ENCODE measurements at regions not wholly inside any gene's neighbourhood (a gene's known extent, or its start where the extent isn't known, plus 50 kb on each side); places are given as distances from the start of the nearest gene placed in this dataset.

DNA sequence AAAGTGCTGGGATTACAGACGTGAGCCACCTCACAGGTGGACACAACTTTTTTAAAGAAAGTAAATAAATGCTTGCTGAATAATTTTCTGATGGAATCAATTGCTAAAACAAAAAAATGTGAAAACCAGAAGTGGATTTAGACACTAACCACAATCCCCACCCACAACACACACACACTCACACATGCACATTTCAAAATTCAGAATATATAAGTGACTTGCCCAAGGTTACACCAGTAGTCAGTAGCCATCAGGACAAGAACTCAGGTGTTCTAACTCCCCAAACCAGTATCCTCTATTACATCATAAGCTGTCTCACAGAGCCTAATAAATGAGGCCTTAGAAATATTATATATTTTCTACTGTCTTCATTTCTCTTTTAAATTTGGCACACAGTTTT is 1923.6 kb upstream of the PIK3C3 start:
- Histone ChIP-seq H3K36me3 (no peaks in the 10 kb centered on the region), H3K27me3 (no peaks in the 10 kb centered on the region), H3K9me3 (no peaks in the 10 kb centered on the region), H3K4me1 (ENCODE audit: insufficient read depth) (no peaks in the 10 kb centered on the region), H3K4me3 (no peak overlapping the region), H3K27ac (no peak overlapping the region)
- 53 to 71% (median 56%) methylated on average over 1 of the region's 1 CpG for WGBS, 3 donors
- intact Hi-C loops (cut with DNase I) = no loop called here
- no peak for DNase-seq
- TF ChIP-seq POLR2A (IDR thresholded peaks at IDR 0.05) (no peak), EP300 (IDR thresholded peaks at IDR 0.05) (no peak)
- TF ChIP-seq, protein P1, sequence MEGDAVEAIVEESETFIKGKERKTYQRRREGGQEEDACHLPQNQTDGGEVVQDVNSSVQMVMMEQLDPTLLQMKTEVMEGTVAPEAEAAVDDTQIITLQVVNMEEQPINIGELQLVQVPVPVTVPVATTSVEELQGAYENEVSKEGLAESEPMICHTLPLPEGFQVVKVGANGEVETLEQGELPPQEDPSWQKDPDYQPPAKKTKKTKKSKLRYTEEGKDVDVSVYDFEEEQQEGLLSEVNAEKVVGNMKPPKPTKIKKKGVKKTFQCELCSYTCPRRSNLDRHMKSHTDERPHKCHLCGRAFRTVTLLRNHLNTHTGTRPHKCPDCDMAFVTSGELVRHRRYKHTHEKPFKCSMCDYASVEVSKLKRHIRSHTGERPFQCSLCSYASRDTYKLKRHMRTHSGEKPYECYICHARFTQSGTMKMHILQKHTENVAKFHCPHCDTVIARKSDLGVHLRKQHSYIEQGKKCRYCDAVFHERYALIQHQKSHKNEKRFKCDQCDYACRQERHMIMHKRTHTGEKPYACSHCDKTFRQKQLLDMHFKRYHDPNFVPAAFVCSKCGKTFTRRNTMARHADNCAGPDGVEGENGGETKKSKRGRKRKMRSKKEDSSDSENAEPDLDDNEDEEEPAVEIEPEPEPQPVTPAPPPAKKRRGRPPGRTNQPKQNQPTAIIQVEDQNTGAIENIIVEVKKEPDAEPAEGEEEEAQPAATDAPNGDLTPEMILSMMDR (IDR thresholded peaks at IDR 0.05) = no peak

DNA sequence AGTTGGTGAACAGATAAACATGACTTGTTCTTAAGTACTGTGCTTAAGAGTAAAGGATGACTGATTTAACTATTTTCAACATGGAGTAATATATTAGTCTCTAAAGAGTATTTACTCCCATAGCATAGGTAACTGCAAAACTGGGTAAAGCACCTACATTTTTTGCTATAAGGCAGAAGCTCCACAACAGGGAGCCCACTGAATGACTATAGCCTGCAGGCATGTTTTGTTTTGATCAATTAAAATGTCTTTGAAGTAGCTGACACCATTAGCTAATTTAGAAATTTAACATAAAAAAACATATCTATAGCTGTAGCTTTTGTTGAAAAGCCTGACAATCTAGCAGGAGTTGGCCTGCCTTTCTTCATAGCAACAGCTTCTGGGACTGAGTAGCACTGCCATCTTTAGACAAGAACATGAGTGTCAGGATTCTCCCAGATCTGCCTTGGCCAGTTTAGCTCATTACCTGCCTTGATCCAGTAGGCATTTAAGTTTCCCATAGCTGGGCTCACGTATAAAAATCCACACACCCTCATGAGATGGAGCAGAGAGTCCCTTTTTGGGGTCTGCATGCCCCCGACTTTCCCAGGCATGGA is 1935.1 kb upstream of the PIK3C3 start:
- intact Hi-C loops (cut with DNase I) = loop anchor here in 1 of 4 donors (10.0 kb wide), 1 partner anchor 665 kb away; no protein-coding TSS in a partner anchor
- no peaks in the 10 kb centered on the region for H3K9me3 ChIP-seq
- H3K36me3 ChIP-seq = no peaks in the 10 kb centered on the region
- H3K4me1 ChIP-seq (ENCODE audit: insufficient read depth) = no peaks in the 10 kb centered on the region
- H3K27me3 ChIP-seq = no peaks in the 10 kb centered on the region
- H3K4me3 ChIP-seq = no peak overlapping the region
- DNase-seq = no peak
- no peak overlapping the region for H3K27ac ChIP-seq
- no peak for TF ChIP-seq POLR2A (IDR thresholded peaks at IDR 0.05)
- no peak for TF ChIP-seq EP300 (IDR thresholded peaks at IDR 0.05)
- TF ChIP-seq, protein P1 (IDR thresholded peaks at IDR 0.05) = no peak
- 86 to 96% (median 87%) methylated on average over 2 of the region's 2 CpGs for WGBS, 3 donors

DNA sequence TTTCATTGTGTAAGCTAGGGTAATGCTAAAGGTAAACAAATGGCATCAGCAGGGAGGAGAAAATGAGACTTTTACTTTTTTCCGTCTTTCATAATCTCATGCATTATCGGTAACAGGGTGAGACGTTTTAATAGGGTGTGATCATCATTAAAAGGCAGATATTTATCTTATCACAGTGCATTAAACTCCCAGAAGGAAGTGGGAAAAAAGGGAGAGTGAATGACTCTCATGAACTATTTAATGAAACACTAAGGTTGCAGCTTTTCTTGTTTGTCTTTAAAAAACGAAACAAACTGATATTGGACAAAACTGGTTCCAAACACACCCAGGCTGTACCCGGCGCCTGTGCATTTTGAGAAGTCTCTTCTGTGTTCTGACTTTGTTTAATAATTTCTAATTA is 1936.8 kb upstream of the PIK3C3 start:
- Histone ChIP-seq H3K4me3 (no peak overlapping the region), H3K9me3 (no peaks in the 10 kb centered on the region), H3K27ac (no peak overlapping the region), H3K36me3 (no peaks in the 10 kb centered on the region), H3K4me1 (ENCODE audit: insufficient read depth) (no peaks in the 10 kb centered on the region), H3K27me3 (no peaks in the 10 kb centered on the region)
- DNase-seq = no peak
- intact Hi-C loops (cut with DNase I) = no loop called here
- TF ChIP-seq POLR2A (IDR thresholded peaks at IDR 0.05) (no peak), EP300 (IDR thresholded peaks at IDR 0.05) (no peak)
- TF ChIP-seq, protein P1 (IDR thresholded peaks at IDR 0.05) = no peak
- 8 to 33% (median 8%) methylated on average over 6 of the region's 6 CpGs for WGBS, 3 donors

DNA sequence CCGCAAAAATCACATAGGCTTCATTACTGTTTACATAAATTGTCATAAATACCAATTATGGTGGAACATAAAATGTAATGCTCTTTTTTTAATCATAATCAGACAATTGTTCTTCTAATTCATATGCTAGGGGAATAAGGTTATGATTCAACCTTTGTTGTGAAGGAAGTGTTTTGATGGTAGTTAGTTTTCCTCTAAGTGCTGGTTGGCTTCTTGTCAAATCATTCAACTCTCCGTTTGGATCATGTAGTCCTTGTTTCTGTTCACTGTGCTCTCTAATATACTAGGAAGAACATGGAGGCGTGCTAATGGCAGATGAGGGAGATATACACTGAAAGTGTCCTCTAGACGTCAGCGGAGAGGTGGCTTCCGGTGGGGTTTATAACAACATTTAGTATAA is 1938.0 kb upstream of the PIK3C3 start:
- Histone ChIP-seq H3K36me3 (no peaks in the 10 kb centered on the region), H3K27me3 (no peaks in the 10 kb centered on the region), H3K27ac (no peak overlapping the region), H3K4me3 (no peak overlapping the region), H3K4me1 (ENCODE audit: insufficient read depth) (no peaks in the 10 kb centered on the region), H3K9me3 (no peaks in the 10 kb centered on the region)
- DNase-seq = no peak
- no peak for TF ChIP-seq POLR2A (IDR thresholded peaks at IDR 0.05)
- TF ChIP-seq EP300 (IDR thresholded peaks at IDR 0.05) = no peak
- TF ChIP-seq, protein P1 (IDR thresholded peaks at IDR 0.05) = no peak
- WGBS, 3 donors = 80 to 85% (median 84%) methylated on average over 6 of the region's 6 CpGs
- intact Hi-C loops (cut with DNase I) = no loop called here

All from ovary (tissue), 7 donors.